HG02798 (cell line): ENCODE measurements at regions not wholly inside any gene's neighbourhood (a gene's known extent, or its start where the extent isn't known, plus 50 kb on each side); places are given as distances from the start of the nearest gene placed in this dataset.
A peak's percentile ranks its signal among the peaks of the same experiment; 100 is the strongest.

Experiments
- ATAC-seq: cut with Tn5 transposase; IDR thresholded peaks from one replicate; pipeline ENCODE4 v1.9.1; 2021; ENCODE audit warnings: mild to moderate bottlenecking; ENCODE audit not compliant: unreplicated experiment, poor library complexity

DNA sequence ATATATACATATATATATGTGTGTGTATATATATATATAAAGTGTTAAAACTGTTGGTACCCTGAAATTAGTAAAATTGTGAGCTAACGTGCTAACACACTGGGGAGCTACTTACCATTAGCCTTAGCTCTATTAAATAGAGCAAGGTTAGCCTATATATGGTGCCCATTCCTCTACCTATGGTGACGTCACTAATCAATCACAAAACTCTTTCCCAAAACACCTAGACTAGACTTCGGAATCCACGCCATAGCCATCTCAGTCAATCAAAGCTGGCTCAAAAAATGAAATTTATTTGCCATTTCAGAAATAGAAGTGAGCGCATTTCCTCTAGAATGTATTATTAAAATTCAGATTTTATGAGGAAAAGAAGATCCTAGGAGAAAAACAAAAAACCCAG is 229.0 kb upstream of the TENM3 start:
- ATAC-seq: no peak

GRCh38 chr4:182015014-182015413 is 228.2 kb upstream of the TENM3 start:
- ATAC-seq: no peak

- no peak for ATAC-seq
Observed at GRCh38 chr4:182015893-182016292, 227.3 kb upstream of the TENM3 start.

DNA sequence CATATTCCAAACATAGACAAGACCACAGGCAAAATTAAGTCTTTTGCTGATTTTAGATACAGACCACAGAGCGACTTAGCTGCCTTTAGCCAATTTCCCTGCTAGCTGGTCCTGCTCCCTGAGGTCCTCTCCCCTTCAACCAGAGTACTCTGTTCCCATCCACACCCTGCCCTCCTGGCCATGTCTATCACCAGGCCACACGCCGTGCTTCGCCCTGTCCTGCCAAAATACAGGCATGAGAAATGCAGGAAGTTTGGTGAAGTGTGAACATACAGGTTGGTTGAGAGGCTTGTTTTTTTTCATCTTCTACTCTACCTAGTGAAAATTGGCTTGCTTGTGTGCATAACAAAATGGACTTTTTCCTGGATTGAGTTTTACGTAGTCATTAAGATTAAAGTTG is 226.2 kb upstream of the TENM3 start:
- ATAC-seq: no peak

DNA sequence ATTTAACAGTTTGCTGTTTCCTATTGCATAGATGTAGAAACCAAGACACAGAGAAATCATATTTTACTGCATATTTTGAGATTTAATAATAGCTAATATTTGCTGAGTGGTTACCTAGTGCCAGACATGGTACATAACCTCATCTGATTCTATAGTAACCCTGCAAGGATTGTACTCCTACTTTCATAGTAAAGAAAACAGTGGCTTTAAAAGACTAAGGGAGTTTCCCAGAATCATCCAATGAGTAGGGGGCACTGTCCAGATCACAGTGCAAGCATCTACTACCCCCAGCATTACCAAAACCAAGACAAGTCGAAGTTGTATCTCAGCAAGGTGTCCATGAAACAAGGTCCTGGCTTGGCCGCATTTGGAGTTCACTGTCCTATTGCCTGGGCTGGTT is 224.5 kb upstream of the TENM3 start:
- peak; percentile 50 for ATAC-seq

- ATAC-seq: peak; percentile 90
Observed at GRCh38 chr4:182019148-182019652, 224.0 kb upstream of the TENM3 start.

DNA sequence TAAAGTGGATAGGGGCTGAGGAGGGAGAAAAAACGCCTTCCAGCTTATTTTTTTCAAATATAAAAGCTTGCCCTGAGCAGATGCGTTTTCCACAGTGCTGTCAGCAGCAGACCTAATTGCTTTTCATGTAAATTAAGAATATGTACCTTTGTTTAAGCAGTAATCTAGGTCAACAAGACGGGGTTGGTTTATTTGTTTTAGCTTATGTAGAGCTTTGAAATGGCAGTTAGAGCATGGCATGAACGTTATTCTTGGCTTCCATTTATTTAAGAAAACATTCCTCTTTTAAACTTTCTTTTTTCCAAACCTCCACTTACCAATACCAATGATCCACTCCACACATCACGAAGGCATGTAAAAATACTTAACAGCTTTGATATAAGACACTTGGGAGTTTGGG is 220.3 kb upstream of the TENM3 start:
- no peak for ATAC-seq

- ATAC-seq: no peak
Observed at GRCh38 chr4:182023469-182023868, 219.7 kb upstream of the TENM3 start.

GRCh38 chr4:182042945-182043344 is 200.3 kb upstream of the TENM3 start:
- ATAC-seq: no peak

DNA sequence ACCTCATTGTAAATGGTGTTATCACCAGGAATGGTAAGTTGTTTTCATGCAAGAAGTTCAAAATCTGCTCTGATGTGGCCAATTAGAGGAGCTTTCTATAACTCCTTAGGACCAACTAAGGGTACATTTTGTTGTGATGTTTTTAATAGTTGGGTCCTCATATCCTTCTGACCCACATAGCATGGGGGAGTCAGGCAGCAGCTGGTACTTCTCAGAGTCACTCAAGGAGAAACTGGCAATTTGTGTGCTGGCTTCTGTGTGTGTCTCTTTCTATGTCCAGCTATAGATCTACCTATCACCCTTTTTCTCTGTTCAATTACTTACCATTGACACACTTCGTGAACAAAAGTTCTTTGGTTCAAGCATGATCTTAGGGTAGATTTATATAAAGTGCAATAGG is 194.3 kb upstream of the TENM3 start:
- no peak for ATAC-seq

DNA sequence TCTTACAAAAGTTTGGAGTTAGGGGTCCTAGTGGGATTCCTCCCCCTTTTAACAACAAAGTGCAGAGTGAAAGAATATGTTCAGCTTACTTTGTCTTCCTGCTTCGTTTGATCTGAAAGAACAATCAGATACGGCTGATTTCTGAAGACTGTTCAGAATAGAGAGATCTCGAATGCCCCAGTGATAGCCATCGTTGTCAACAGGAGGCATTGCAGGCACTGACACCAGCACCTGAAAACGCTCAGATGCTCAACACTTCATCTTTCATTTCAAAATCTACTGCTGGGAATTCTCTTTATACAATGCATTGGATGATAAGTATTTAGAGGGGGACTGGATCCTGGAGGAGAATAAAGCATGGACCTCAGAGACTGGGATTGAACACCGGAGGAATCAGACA is 186.3 kb upstream of the TENM3 start:
- ATAC-seq: no peak

DNA sequence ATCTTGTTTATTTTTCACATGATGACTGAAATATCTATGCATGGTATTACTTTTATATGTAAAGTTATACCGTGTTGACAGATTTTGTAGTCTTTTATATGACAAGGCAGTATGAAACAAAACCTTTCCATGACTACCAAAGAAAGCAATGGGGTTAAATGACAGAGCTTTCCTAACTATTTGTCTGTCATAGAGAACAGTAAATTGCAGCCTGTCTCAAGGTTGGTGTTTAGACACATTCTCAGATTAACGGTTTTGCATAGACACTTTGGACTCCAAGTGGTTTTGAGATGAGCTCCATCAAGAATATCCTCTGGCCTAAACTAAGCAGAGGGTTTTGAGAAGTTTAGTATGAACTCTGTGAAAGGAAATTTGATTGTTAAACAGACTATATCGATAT is 180.7 kb upstream of the TENM3 start:
- ATAC-seq: no peak

DNA sequence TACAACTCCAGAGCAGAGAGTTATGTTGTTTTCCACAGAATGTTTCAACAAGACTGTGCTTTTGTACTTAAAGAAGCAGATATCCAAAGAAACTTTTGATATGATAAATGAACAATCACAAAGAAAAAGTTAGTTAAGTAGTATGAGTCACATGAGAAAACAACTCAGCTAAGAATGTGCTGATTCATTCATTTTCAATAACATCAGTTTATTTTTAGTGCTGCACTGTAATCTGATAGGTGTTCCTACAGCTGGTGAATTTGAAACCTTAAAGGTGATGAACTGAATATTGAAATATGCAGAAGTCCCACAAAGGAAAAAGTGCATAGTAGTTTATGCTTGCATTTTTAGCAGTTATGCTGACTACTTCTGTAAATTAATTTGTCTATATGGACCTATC is 180.3 kb upstream of the TENM3 start:
- ATAC-seq: no peak

- ATAC-seq: no peak
Observed at GRCh38 chr4:182063651-182064050, 179.6 kb upstream of the TENM3 start.

DNA sequence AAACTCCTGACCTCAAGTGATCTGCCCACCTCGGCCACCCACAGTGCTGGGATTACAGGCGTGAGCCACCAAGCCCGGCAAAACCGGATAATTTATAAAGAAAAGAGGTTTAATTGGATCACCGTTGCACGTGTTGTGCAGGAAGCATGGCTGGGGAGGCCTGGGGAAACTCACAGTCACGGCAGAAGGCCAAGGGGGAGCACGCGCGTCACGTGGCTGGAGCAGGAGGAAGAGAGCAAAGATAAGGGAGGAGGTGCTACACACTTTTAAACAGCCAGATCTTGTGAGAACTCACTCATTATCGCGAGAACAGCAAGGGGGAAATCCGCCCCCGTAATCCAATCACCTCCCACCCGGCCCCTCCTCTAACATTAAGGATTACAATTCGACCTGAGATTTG is 177.9 kb upstream of the TENM3 start:
- no peak for ATAC-seq

DNA sequence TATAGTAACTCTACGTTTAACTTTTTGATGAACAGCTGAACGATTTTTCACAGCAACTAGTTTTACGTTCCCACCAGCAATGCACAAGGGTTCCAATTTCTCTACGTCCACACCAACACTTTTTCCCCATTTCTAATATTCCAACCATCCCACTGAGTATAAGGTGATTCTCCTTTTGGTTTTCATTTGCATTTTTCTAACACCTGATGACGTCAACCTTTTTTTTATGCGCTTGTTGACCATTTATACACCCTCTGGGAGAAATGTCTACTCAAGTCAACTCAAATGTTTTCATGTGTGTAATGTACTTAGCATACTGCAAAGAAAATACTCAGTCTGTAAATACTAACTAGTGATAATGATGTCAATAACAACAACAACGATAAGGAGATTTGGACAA is 177.2 kb upstream of the TENM3 start:
- ATAC-seq: no peak

GRCh38 chr4:182067828-182068227 is 175.4 kb upstream of the TENM3 start:
- ATAC-seq: no peak

DNA sequence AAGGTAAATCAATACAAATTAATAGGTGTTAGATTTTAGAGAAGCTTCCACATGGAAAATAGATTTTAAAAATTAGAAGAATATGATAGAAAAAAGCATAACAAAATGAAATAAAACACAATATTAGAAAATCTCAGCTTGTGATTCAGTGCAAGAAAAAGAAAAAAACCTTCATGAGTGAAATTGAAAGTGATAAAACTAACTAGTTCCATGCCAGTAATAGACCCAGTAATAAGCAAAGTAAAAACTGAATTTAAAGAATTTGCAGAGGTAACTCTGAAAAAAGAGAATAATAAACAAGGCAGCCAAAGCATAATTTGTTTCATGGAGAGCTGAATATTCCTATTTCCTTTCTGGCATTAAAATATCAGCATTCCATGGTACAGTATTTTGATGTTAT is 174.3 kb upstream of the TENM3 start:
- ATAC-seq: no peak

DNA sequence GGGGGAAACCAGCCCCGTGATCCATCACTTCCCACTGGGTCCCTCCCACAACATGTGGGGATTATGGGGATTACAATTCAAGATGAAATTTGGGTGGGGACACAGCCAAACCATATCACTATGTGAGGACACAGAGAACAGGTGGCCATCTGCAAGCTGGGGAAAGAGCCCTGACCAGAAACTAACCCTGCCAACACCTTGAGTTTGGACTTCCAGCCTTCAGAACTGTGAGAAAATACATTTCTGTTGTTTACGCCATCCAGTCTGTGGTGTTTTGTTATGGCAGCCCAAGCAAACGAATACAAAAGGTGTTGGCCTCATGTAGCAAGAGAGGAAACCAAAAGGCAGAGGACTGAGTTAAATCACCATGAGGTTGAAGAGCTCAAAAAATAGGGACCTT is 169.9 kb upstream of the TENM3 start:
- ATAC-seq: no peak

DNA sequence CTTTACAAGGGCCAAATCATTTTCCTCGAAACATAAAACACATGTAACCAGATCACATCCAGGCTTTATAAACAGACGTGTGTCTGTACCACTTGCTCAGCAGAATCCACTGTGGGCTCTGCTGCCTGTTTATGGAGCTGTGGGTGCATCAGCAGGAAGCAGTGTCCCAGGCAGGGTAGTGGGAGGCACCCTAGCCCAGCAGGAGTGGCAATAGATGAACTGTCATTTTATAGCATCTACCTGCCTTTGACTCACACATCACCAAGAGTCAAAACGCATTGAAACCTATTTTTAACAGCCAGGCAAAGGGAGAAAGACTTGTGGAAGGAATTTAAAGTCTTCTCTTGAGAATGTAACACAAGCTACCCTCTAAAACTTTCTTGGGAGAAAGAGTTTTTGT is 169.1 kb upstream of the TENM3 start:
- no peak for ATAC-seq

- no peak for ATAC-seq
Observed at GRCh38 chr4:182074810-182075209, 168.4 kb upstream of the TENM3 start.

DNA sequence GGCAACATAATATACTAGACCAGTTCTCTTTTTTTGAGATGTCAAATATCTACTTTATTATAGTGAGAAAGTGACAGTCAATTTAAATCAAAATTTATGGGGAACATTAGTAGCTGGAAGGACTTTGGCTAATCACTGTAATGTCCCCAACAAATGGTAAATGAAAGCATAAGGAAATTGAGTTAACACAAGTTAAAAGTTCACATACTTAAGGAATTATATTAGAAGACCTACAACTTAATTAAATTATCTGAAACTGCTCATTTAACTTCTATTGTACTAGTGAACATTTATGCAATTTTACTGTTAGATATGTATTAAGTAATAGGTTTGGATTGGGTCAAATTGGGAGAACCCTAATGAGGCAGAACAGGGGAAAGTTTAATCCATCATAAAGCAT is 160.3 kb upstream of the TENM3 start:
- no peak for ATAC-seq
